ENCODE measurements at regions not wholly inside any gene's neighbourhood (a gene's known extent, or its start where the extent isn't known, plus 50 kb on each side); places are given as distances from the start of the nearest gene placed in this dataset.
"Not testable (repeated sequence)": the region's sequence is repeated elsewhere in the genome, so short reads cannot be mapped to it uniquely, and the experiment has no call there.

- intact Hi-C loops (cut with DNase I; ENCODE audit: low total_unique reads) = no loop called here
- TF ChIP-seq EP300 (IDR thresholded peaks at IDR 0.05) (no peak), CTCF (IDR thresholded peaks at IDR 0.05) (no peak), POLR2AphosphoS5 (IDR thresholded peaks at IDR 0.05) (no peak), POLR2A (IDR thresholded peaks at IDR 0.05) (no peak)
- Histone ChIP-seq H3K4me1 (peaks cover 0 to 6% (median 2%) of the 10 kb centered on the region in 4 donors), H3K4me3 (no peak overlapping the region), H3K27ac (no peak overlapping the region), H3K27me3 (peaks cover 0 to 9% (median 6%) of the 10 kb centered on the region in 3 donors), H3K36me3 (no peaks in the 10 kb centered on the region), H3K9me3 (no peaks in the 10 kb centered on the region)
- no peak for DNase-seq
- WGBS, 5 donors = 84 to 92% (median 86%) methylated on average over 12 of the region's 12 CpGs
Measured at GRCh38 chr7:51426163-51426562, 109.6 kb upstream of the COBL start.

GRCh38 chr7:51409934-51410333 lies 93.3 kb upstream of the COBL start:
- intact Hi-C loops (cut with DNase I; ENCODE audit: low total_unique reads) = not testable (repeated sequence)

GRCh38 chr7:51397608-51398007 lies 81.0 kb upstream of the COBL start:
- intact Hi-C loops (cut with DNase I; ENCODE audit: low total_unique reads); H3K4me3 ChIP-seq; H3K36me3 ChIP-seq; H3K27ac ChIP-seq; H3K4me1 ChIP-seq; DNase-seq; H3K27me3 ChIP-seq; H3K9me3 ChIP-seq: not testable (repeated sequence)
- 37 to 51% (median 41%) methylated on average over 3 of the region's 3 CpGs for WGBS, 5 donors

More at GRCh38 chr7:51409934-51410333, 93.3 kb upstream of the COBL start:
- not testable (repeated sequence) for DNase-seq, H3K9me3 ChIP-seq, H3K36me3 ChIP-seq, H3K27me3 ChIP-seq, H3K4me1 ChIP-seq, H3K4me3 ChIP-seq, H3K27ac ChIP-seq
- no CpG with 5 or more reads among the region's 3 CpGs for WGBS, 5 donors

- H3K4me3 ChIP-seq; H3K36me3 ChIP-seq; H3K4me1 ChIP-seq; DNase-seq; intact Hi-C loops (cut with DNase I; ENCODE audit: low total_unique reads); H3K9me3 ChIP-seq; H3K27ac ChIP-seq; H3K27me3 ChIP-seq: not testable (repeated sequence)
- 51 to 74% (median 64%) methylated on average over 4 to 6 of the region's 6 CpGs for WGBS, 5 donors
Measured at GRCh38 chr7:51393003-51393402, 76.4 kb upstream of the COBL start.

- H3K4me3 ChIP-seq; H3K36me3 ChIP-seq; intact Hi-C loops (cut with DNase I; ENCODE audit: low total_unique reads); H3K27ac ChIP-seq; H3K27me3 ChIP-seq; H3K9me3 ChIP-seq; H3K4me1 ChIP-seq; DNase-seq: not testable (repeated sequence)
- 88 to 97% (median 93%) methylated on average over 4 to 7 of the region's 8 CpGs for WGBS, 5 donors
Measured at GRCh38 chr7:51389952-51390351, 73.3 kb upstream of the COBL start.

GRCh38 chr7:51389216-51389812 lies 72.7 kb upstream of the COBL start:
- H3K9me3 ChIP-seq; H3K36me3 ChIP-seq; H3K27me3 ChIP-seq; H3K4me1 ChIP-seq; H3K27ac ChIP-seq; intact Hi-C loops (cut with DNase I; ENCODE audit: low total_unique reads); DNase-seq; H3K4me3 ChIP-seq: not testable (repeated sequence)
- WGBS, 5 donors = 92 to 96% (median 94%) methylated on average over 21 to 22 of the region's 22 CpGs

GRCh38 chr7:51388241-51388640 lies 71.6 kb upstream of the COBL start:
- H3K36me3 ChIP-seq; H3K9me3 ChIP-seq; H3K27me3 ChIP-seq; H3K4me3 ChIP-seq; intact Hi-C loops (cut with DNase I; ENCODE audit: low total_unique reads); H3K4me1 ChIP-seq; H3K27ac ChIP-seq; DNase-seq: not testable (repeated sequence)
- WGBS, 5 donors = 95 to 99% (median 96%) methylated on average over 9 to 14 of the region's 16 CpGs

GRCh38 chr7:51386806-51387568 lies 70.4 kb upstream of the COBL start:
- DNase-seq; H3K36me3 ChIP-seq; intact Hi-C loops (cut with DNase I; ENCODE audit: low total_unique reads); H3K9me3 ChIP-seq; H3K4me1 ChIP-seq; H3K27ac ChIP-seq; H3K4me3 ChIP-seq; H3K27me3 ChIP-seq: not testable (repeated sequence)
- 85 to 94% (median 92%) methylated on average over 4 to 34 of the region's 34 CpGs for WGBS, 5 donors

- H3K4me1 ChIP-seq; intact Hi-C loops (cut with DNase I; ENCODE audit: low total_unique reads); H3K36me3 ChIP-seq; H3K4me3 ChIP-seq; DNase-seq; H3K27me3 ChIP-seq; H3K9me3 ChIP-seq; H3K27ac ChIP-seq: not testable (repeated sequence)
- 91 to 95% (median 92%) methylated on average over 11 to 12 of the region's 17 CpGs for WGBS, 5 donors
Measured at GRCh38 chr7:51386184-51386583, 69.6 kb upstream of the COBL start.

- H3K4me3 ChIP-seq; H3K36me3 ChIP-seq; H3K4me1 ChIP-seq; intact Hi-C loops (cut with DNase I; ENCODE audit: low total_unique reads); DNase-seq; H3K9me3 ChIP-seq; H3K27ac ChIP-seq; H3K27me3 ChIP-seq: not testable (repeated sequence)
- WGBS, 5 donors = 40 to 85% (median 65%) methylated on average over 1 to 7 of the region's 7 CpGs
Measured at GRCh38 chr7:51382243-51382642, 65.6 kb upstream of the COBL start.
